ENCODE measurements at regions not wholly inside any gene's neighbourhood (a gene's known extent, or its start where the extent isn't known, plus 50 kb on each side); places are given as distances from the start of the nearest gene placed in this dataset.

- Histone ChIP-seq H3K27me3 (peaks cover 0 to 7% (median 0%) of the 10 kb centered on the region in 3 donors), H3K4me1 (no peaks in the 10 kb centered on the region), H3K4me3 (no peak overlapping the region), H3K27ac (no peak overlapping the region), H3K36me3 (no peaks in the 10 kb centered on the region), H3K9me3 (no peaks in the 10 kb centered on the region)
- 46 to 70% (median 59%) methylated on average over 3 of the region's 3 CpGs for WGBS, 5 donors
- DNase-seq, result no peak
- TF ChIP-seq EP300 (IDR thresholded peaks at IDR 0.05) (no peak), CTCF (IDR thresholded peaks at IDR 0.05) (no peak), POLR2A (IDR thresholded peaks at IDR 0.05) (no peak), POLR2AphosphoS5 (IDR thresholded peaks at IDR 0.05) (no peak)
- intact Hi-C loops (cut with DNase I; ENCODE audit: low total_unique reads), result no loop called here
Observed at GRCh38 chr11:33615751-33616150, 84.9 kb downstream of the C11orf91 start.

- H3K36me3 ChIP-seq, result no peaks in the 10 kb centered on the region
- H3K27me3 ChIP-seq, result peaks cover 0 to 7% (median 0%) of the 10 kb centered on the region in 3 donors
- H3K9me3 ChIP-seq, result no peaks in the 10 kb centered on the region
- intact Hi-C loops (cut with DNase I; ENCODE audit: low total_unique reads), result no loop called here
- WGBS, 5 donors, result 43 to 95% (median 95%) methylated on average over 2 of the region's 2 CpGs
- H3K4me1 ChIP-seq, result no peaks in the 10 kb centered on the region
- H3K4me3 ChIP-seq, result no peak overlapping the region
- TF ChIP-seq CTCF (IDR thresholded peaks at IDR 0.05), result no peak
- no peak for TF ChIP-seq POLR2AphosphoS5 (IDR thresholded peaks at IDR 0.05)
- no peak for TF ChIP-seq POLR2A (IDR thresholded peaks at IDR 0.05)
- no peak overlapping the region for H3K27ac ChIP-seq
- no peak for DNase-seq
Observed at GRCh38 chr11:33613404-33613803, 87.2 kb downstream of the C11orf91 start.

GRCh38 chr11:33610903-33611302 is 89.7 kb downstream of the C11orf91 start:
- Histone ChIP-seq H3K27me3 (no peaks in the 10 kb centered on the region), H3K4me1 (no peaks in the 10 kb centered on the region), H3K27ac (no peak overlapping the region), H3K36me3 (no peaks in the 10 kb centered on the region), H3K4me3 (no peak overlapping the region), H3K9me3 (no peaks in the 10 kb centered on the region)
- TF ChIP-seq CTCF (IDR thresholded peaks at IDR 0.05) (no peak), EP300 (IDR thresholded peaks at IDR 0.05) (no peak), POLR2AphosphoS5 (IDR thresholded peaks at IDR 0.05) (no peak), POLR2A (IDR thresholded peaks at IDR 0.05) (no peak)
- no peak for DNase-seq
- intact Hi-C loops (cut with DNase I; ENCODE audit: low total_unique reads), result no loop called here
- 64 to 90% (median 76%) methylated on average over 2 of the region's 2 CpGs for WGBS, 5 donors

- no peak for TF ChIP-seq POLR2AphosphoS5 (IDR thresholded peaks at IDR 0.05)
- no peak for TF ChIP-seq POLR2A (IDR thresholded peaks at IDR 0.05)
- TF ChIP-seq CTCF (IDR thresholded peaks at IDR 0.05), result no peak
- no peak for TF ChIP-seq EP300 (IDR thresholded peaks at IDR 0.05)
- intact Hi-C loops (cut with DNase I; ENCODE audit: low total_unique reads), result no loop called here
- H3K36me3 ChIP-seq, result no peaks in the 10 kb centered on the region
- no peak for DNase-seq
- no peaks in the 10 kb centered on the region for H3K9me3 ChIP-seq
- H3K4me1 ChIP-seq, result no peaks in the 10 kb centered on the region
- H3K27ac ChIP-seq, result no peak overlapping the region
- no peaks in the 10 kb centered on the region for H3K27me3 ChIP-seq
- H3K4me3 ChIP-seq, result no peak overlapping the region
Observed at GRCh38 chr11:33608386-33608785, 92.2 kb downstream of the C11orf91 start.
